HG03571 (cell line): ENCODE measurements at regions not wholly inside any gene's neighbourhood (a gene's known extent, or its start where the extent isn't known, plus 50 kb on each side); places are given as distances from the start of the nearest gene placed in this dataset.

Experiments
- ATAC-seq: cut with Tn5 transposase; IDR thresholded peaks from one replicate; pipeline ENCODE4 v1.9.1; 2021; ENCODE audit not compliant: unreplicated experiment

DNA sequence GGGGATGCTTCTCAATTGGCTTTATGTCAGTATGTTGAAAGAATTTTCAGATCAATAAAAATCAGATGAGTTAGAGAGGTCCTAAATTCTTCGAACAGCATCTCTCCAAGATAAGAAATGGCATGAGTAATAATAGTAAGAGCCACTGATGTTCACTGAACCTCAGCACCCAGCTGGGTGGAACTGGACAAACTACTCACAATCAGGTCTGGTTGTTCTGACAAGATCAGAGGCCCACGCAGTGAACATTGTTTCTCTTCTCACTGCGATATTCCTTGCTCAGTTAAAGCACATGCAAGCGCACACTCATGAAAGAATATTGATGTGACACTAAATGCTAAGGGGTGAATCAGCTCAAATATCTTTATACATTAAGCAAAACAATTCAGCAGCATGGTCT lies 351.0 kb upstream of the AMELY start:
- ATAC-seq, result no peak

DNA sequence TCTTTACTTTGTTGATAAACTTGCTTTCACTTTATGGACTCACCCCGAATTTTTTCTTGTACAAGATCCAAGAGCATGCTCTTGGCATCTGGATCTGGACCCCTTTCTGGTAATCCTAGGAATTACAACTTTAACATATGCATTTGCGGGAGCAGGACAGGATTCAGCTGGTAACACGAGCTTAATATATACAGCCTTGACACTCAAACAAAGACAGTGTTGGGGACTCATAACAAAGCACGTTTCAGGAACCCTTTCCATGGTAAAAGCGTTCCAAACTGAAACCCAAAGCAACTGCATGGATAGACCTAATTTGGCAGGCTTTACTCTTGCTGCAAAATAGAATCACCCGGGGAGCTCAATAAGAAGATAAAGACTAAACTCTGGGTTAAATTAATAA lies 349.7 kb upstream of the AMELY start:
- no peak for ATAC-seq

DNA sequence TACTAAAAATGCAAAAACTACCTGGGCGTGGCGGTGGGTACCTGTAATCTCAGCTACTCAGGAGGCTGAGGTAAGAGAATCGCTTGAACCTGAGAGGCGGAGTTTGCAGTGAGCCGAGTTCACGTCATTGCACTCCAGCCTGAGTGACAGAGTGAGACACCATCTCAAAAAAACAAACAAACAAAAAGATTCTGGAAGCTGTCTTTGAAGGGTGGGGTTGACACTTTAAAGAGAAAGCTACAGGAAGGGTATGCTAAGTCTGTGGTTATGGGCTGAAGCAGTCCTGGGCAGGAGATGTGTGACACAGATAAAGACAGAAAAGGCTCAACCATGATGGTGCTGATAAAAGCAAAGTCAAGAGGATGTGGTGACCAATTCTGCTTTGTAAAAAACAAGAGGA lies 328.5 kb upstream of the AMELY start:
- ATAC-seq, result no peak

DNA sequence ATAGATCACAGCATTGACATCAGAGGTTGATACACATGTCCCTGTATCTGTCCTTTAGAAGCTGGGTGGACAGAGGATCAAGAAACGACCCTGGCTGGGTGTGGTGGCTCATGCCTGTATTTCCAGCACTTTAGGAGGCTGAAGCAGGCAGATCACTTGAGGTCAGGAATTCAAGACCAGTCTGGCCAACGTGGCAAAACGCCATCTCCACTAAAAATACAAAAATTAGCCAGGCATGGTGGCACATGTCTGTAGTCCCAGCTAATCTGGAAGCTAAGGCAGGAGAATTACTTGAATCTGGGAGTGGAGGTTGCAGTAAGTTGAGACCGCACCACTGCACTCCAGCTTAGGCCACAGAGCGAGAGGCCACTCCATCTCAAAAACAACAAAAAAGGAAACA lies 300.4 kb upstream of the AMELY start:
- no peak for ATAC-seq

DNA sequence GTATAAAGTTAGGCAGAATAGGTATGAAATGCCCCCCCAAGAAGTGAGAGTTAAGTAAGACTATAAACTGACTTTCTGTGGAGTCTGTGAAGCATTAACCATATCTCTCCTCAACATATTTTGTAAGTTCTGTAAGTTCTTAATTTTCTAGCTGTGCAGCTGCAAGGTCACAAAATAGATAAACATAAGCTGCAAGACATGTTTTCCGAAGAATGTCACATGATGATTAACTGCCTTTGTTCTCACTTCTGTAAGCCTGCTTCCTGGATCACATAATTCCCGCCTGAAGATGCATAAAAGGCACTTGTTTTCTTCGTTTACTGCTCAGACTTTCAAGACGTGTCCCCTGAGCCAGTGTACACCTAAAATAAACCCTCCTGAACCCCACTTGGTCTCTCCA lies 292.9 kb upstream of the AMELY start:
- ATAC-seq, result no peak

DNA sequence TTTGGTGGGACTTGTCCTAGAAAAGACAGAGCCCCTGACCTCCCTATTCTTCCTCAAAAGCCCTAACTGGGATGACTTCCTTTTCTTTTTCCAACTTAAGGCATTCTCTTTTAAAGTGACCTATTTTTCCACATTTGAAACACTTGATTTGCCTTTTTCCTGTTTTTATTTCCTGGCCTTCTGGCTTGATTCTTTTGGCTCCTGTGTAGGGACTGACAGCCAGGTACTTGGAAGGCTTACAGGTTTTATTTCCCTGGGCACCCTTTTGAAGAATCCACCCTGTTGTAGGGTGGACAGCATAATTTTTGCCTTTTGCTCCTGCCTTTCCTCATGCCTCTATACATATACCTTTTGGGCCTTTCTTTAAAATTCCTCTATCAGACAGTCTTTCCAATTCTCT lies 271.0 kb upstream of the AMELY start:
- no peak for ATAC-seq

DNA sequence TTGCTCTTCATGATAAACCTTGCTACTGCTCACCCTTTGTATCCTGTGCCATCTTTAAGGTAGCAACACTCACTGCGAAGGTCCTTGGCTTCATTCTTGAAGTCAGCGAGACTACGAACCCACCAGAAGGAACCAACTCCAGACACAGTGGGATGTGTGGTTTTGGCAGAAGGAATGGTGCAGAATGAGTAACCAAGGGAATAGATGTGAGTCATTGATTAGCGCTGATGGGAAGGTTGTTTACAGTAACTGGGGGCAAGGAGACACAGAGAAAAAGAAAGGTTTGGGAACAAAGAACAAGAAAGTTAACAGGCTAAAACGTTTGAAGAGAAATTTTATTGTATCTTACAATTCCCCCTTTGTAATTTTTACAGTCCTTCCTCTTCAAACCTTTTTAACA lies 266.1 kb upstream of the AMELY start:
- no peak for ATAC-seq

DNA sequence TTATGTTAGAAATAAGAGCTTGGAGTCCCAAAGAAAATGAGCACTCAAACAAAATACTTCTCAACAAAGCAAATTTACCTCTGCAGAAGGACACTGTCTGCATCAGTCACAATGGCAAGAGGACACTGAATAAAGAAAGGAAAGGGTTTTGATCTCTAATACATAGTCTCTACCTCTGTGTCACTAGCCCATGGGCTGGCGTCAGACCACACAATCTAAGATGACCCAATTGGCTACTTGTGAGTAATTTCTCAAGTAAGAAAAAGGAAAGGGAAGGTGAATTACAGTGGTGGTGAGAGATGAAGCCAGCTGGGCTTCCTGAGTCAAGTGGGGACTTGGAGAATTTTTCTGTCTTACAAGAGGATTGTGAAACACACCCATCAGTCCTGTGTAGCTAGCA lies 257.9 kb upstream of the AMELY start:
- ATAC-seq, result no peak

DNA sequence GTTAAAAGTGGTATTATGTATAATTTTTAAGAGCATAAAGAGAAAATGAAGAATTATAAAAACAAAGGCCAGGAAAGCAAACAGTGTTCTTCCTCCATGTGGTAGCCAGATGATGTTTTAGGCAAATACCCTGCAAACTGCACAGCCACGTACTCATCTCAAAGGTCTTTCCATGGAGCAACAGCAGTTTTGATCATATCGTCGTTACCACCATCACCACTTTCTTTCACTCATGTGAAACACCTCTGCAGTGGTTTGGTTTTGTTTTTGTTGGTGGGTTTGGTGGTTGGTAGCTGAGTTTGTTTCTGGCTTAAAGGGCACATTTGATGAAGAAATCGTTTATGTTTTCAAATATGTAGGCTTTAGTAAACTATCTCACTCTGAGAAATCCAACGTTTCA lies 229.9 kb upstream of the AMELY start:
- ATAC-seq, result no peak
